ENCODE measurements at regions not wholly inside any gene's neighbourhood (a gene's known extent, or its start where the extent isn't known, plus 50 kb on each side); places are given as distances from the start of the nearest gene placed in this dataset.

GRCh38 chr15:97057503-97057902, 727.0 kb downstream of the NR2F2 start:
- Histone ChIP-seq H3K9ac (no peak overlapping the region), H3K9me3 (replicated peaks in 1 of 11) (no peaks in the 10 kb centered on the region), H3K4me2 (no peak overlapping the region), H3K27ac (no peak overlapping the region), H3K4me3 (no peak overlapping the region), H3K36me3 (no peaks in the 10 kb centered on the region), H4K20me1 (no peaks in the 10 kb centered on the region), H3K27me3 (peaks cover 0 to 40% (median 0%) of the 10 kb centered on the region in 11 experiments; a peak in 4 of 22 replicates), H3K4me1 (peaks cover 0 to 17% (median 5%) of the 10 kb centered on the region in 10 experiments; a peak in 11 of 20 replicates)
- no peak for TF ChIP-seq Cebpa-rat (IDR thresholded peaks at IDR 0.05)

GRCh38 chr15:97059281-97059680, 728.8 kb downstream of the NR2F2 start:
- Histone ChIP-seq H3K4me2 (no peak overlapping the region), H3K4me1 (peaks cover 0 to 14% (median 5%) of the 10 kb centered on the region in 10 experiments; a peak in 10 of 20 replicates), H3K27ac (no peak overlapping the region), H3K36me3 (no peaks in the 10 kb centered on the region), H3K9me3 (replicated peaks in 1 of 11) (no peaks in the 10 kb centered on the region), H4K20me1 (no peaks in the 10 kb centered on the region), H3K27me3 (peaks cover 0 to 50% (median 0%) of the 10 kb centered on the region in 11 experiments; a peak in 4 of 22 replicates), H3K4me3 (no peak overlapping the region), H3K9ac (no peak overlapping the region)
- no peak for TF ChIP-seq Cebpa-rat (IDR thresholded peaks at IDR 0.05)

DNA sequence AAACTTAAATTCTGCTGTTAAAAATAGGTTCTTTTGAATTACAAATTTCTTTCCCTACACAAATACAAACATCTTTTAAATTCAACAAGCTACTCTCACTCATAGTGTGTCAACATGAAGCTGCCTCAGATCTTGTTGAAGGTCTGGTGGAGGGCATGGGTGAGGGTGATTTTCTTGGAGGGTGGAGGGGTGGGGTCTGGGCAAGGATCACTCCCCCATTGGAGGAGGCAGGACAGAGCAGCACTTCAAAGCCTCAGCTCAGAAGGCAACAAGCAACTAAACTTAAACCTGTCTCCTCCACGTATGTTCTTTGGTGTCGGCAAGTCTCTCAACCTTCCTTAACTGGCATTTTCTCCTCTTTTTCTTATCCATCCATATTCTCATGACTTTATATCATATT, 730.9 kb downstream of the NR2F2 start:
- no peaks in the 10 kb centered on the region for H4K20me1 ChIP-seq
- no peak overlapping the region for H3K4me2 ChIP-seq
- H3K9me3 ChIP-seq (replicated peaks in 1 of 11): no peaks in the 10 kb centered on the region; a peak in 2 of 22 replicates
- no peak overlapping the region for H3K27ac ChIP-seq
- H3K27me3 ChIP-seq: peaks cover 0 to 62% (median 0%) of the 10 kb centered on the region in 11 experiments; a peak in 4 of 22 replicates
- no peak overlapping the region for H3K9ac ChIP-seq
- no peak for TF ChIP-seq Cebpa-rat (IDR thresholded peaks at IDR 0.05)
- peaks cover 0 to 12% (median 5%) of the 10 kb centered on the region in 10 experiments; a peak in 9 of 20 replicates for H3K4me1 ChIP-seq
- no peaks in the 10 kb centered on the region for H3K36me3 ChIP-seq
- H3K4me3 ChIP-seq: no peak overlapping the region

DNA sequence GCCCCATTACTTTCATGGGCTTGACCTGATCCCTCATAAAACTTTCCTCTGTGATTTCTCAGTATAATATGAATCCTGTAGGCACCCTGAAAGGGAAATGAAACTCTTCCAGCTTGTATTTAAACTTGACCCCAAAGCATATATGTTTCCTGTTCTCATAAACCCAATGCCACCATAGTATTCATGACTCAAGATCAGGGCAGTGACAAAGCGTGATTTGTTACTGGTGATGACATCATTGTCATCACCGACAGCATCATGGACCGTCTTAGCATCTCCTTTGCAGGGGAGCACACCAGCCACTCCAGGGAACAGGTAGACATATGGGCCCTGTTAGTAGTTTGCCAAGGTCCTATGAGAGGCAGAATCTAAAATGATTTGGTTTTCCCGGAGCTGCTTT, 741.2 kb downstream of the NR2F2 start:
- no peak for TF ChIP-seq Cebpa-rat (IDR thresholded peaks at IDR 0.05)
- H3K4me1 ChIP-seq: peaks cover 0 to 5% (median 0%) of the 10 kb centered on the region in 10 experiments; a peak in 1 of 20 replicates
- no peak overlapping the region for H3K4me2 ChIP-seq
- peaks cover 0 to 10% (median 0%) of the 10 kb centered on the region in 11 experiments; a peak in 2 of 22 replicates for H4K20me1 ChIP-seq
- H3K36me3 ChIP-seq: no peaks in the 10 kb centered on the region
- no peak overlapping the region for H3K4me3 ChIP-seq
- no peak overlapping the region for H3K9ac ChIP-seq
- no peak overlapping the region for H3K27ac ChIP-seq
- H3K27me3 ChIP-seq: peaks cover 0 to 88% (median 0%) of the 10 kb centered on the region in 11 experiments; a peak in 7 of 22 replicates
- peaks cover 0 to 18% (median 8%) of the 10 kb centered on the region in 11 experiments; a peak in 13 of 22 replicates for H3K9me3 ChIP-seq (replicated peaks in 1 of 11)

DNA sequence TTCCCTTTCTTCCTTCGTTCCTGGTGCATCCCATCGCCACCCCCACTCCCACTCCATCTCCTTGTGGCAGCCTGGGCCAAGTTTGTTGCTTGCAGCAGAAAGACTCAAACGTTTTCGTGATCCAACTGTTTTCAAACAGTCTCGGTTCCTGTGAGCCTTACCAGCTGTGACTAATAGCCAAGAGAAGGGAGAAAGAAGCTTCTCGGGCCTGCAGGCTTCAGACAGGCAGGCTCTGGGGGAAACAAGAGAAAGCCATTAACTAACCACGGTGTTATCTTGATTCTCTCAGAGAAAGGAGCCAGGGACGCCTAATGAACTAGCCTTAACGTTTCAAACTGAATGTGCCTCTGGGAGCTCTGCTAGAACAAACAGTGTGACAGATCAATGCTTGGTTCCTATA, 742.0 kb downstream of the NR2F2 start:
- peak overlapping the region in 2 of 11 experiments; percentile 6 to 10; a peak in 2 of 22 replicates for H3K4me2 ChIP-seq
- TF ChIP-seq Cebpa-rat (IDR thresholded peaks at IDR 0.05): no peak
- peaks cover 0 to 5% (median 0%) of the 10 kb centered on the region in 10 experiments; a peak in 1 of 20 replicates for H3K4me1 ChIP-seq
- peaks cover 0 to 18% (median 8%) of the 10 kb centered on the region in 11 experiments; a peak in 13 of 22 replicates for H3K9me3 ChIP-seq (replicated peaks in 1 of 11)
- no peaks in the 10 kb centered on the region for H3K36me3 ChIP-seq
- peaks cover 0 to 10% (median 0%) of the 10 kb centered on the region in 11 experiments; a peak in 2 of 22 replicates for H4K20me1 ChIP-seq
- H3K27ac ChIP-seq: no peak overlapping the region
- no peak overlapping the region for H3K9ac ChIP-seq
- peaks cover 0 to 89% (median 0%) of the 10 kb centered on the region in 11 experiments; a peak in 7 of 22 replicates for H3K27me3 ChIP-seq
- no peak overlapping the region for H3K4me3 ChIP-seq

DNA sequence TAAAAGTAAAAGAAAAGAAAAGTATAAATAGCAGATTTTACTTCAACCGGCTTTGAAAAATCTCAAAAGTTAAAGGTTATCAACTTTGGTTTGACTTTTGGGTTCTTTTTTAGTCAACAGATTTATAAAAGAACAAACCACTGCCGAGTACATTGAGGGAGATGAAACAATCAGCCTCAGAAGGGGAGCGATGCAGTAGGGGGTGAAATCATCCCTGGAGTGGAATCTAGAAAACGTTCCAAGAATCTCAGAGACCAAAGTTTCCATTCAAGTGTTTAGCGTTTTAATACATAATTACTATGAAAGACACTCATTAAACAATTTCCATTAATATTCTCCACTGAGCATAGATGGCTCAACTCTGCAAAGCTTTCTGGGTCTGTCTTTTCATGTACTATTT, 745.5 kb downstream of the NR2F2 start:
- no peak for TF ChIP-seq Cebpa-rat (IDR thresholded peaks at IDR 0.05)
- peaks cover 0 to 16% (median 5%) of the 10 kb centered on the region in 11 experiments; a peak in 9 of 22 replicates for H3K9me3 ChIP-seq (replicated peaks in 1 of 11)
- H3K4me3 ChIP-seq: no peak overlapping the region
- H3K27ac ChIP-seq: no peak overlapping the region
- H3K27me3 ChIP-seq: peaks cover 0 to 93% (median 0%) of the 10 kb centered on the region in 11 experiments; a peak in 8 of 22 replicates
- H4K20me1 ChIP-seq: peaks cover 0 to 10% (median 0%) of the 10 kb centered on the region in 11 experiments; a peak in 2 of 22 replicates
- H3K4me1 ChIP-seq: peaks cover 0 to 5% (median 0%) of the 10 kb centered on the region in 10 experiments; a peak in 1 of 20 replicates
- no peak overlapping the region for H3K4me2 ChIP-seq
- no peak overlapping the region for H3K9ac ChIP-seq
- no peaks in the 10 kb centered on the region for H3K36me3 ChIP-seq

DNA sequence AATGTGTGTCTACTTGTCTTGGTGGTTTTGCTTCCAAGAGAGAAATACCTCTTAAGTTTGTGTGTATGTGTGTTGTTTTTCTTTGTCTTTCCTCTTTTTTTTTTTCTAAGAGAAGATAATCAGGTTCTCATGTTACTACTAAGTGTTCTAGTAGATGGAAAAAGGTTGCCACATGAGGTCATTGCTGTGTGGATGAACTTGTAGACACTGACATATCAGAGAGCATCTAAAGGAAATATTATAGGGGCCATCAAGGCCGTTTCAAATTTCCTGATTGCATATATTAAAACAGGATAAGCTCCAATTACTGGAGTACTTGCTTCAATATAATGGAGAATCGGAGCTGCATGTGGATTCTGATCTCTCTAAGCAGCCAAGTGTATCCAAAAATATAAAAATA, 747.5 kb downstream of the NR2F2 start:
- no peaks in the 10 kb centered on the region for H3K36me3 ChIP-seq
- H3K4me1 ChIP-seq: peaks cover 5 to 18% (median 12%) of the 10 kb centered on the region in 10 experiments
- H3K4me3 ChIP-seq: no peak overlapping the region
- no peak overlapping the region for H3K9ac ChIP-seq
- no peaks in the 10 kb centered on the region for H4K20me1 ChIP-seq
- H3K27ac ChIP-seq: no peak overlapping the region
- peaks cover 0 to 93% (median 3%) of the 10 kb centered on the region in 11 experiments; a peak in 11 of 22 replicates for H3K27me3 ChIP-seq
- H3K4me2 ChIP-seq: no peak overlapping the region
- no peak for TF ChIP-seq Cebpa-rat (IDR thresholded peaks at IDR 0.05)
- H3K9me3 ChIP-seq (replicated peaks in 1 of 11): peaks cover 0 to 16% (median 5%) of the 10 kb centered on the region in 11 experiments; a peak in 9 of 22 replicates

DNA sequence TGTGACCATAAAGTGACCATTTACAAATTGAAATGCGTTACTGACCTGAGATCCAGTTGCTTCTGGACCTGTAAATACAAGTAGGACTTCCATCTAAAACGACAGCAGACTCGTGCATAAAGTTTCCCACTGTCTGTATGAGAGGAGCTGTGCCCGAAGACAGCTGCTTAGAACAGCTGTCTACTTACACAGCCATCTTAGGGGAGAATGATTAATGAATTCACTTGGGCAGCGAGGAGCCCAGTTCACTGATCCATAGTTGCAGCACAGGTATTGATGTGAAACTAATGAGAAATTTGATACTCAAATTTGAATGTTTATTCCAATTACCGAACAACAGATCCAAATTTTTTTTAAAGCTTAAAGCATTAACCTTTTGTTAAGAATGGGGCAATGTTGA, 748.1 kb downstream of the NR2F2 start:
- Histone ChIP-seq H3K9me3 (replicated peaks in 1 of 11) (peaks cover 0 to 16% (median 5%) of the 10 kb centered on the region in 11 experiments; a peak in 9 of 22 replicates), H3K4me3 (no peak overlapping the region), H4K20me1 (no peaks in the 10 kb centered on the region), H3K27ac (no peak overlapping the region), H3K36me3 (no peaks in the 10 kb centered on the region), H3K4me2 (no peak overlapping the region), H3K4me1 (peaks cover 11 to 24% (median 18%) of the 10 kb centered on the region in 10 experiments), H3K27me3 (peaks cover 0 to 93% (median 9%) of the 10 kb centered on the region in 11 experiments; a peak in 13 of 22 replicates), H3K9ac (no peak overlapping the region)
- TF ChIP-seq Cebpa-rat (IDR thresholded peaks at IDR 0.05): no peak

- no peak for TF ChIP-seq Cebpa-rat (IDR thresholded peaks at IDR 0.05)
- H3K4me3 ChIP-seq: no peak overlapping the region
- no peak overlapping the region for H3K27ac ChIP-seq
- no peak overlapping the region for H3K9ac ChIP-seq
- H3K4me2 ChIP-seq: peak overlapping the region in 8 of 11 experiments; percentile 10 to 95 (median 80); a peak in 9 of 22 replicates
- H3K4me1 ChIP-seq: peaks cover 36 to 50% (median 46%) of the 10 kb centered on the region in 10 experiments
- peaks cover 0 to 11% (median 0%) of the 10 kb centered on the region in 11 experiments; a peak in 1 of 22 replicates for H4K20me1 ChIP-seq
- H3K27me3 ChIP-seq: peaks cover 16 to 100% (median 31%) of the 10 kb centered on the region in 11 experiments
- no peaks in the 10 kb centered on the region for H3K9me3 ChIP-seq (replicated peaks in 1 of 11)
- H3K36me3 ChIP-seq: no peaks in the 10 kb centered on the region
Measured at GRCh38 chr15:97081666-97082226, 751.2 kb downstream of the NR2F2 start.

All from BLaER1 treated with 17β-estradiol and CSF1 and Interleukin-3, amounts not matched to agents 10 nM and 100 nM (cell line).